PC-3 (cell line): ENCODE measurements at regions not wholly inside any gene's neighbourhood (a gene's known extent, or its start where the extent isn't known, plus 50 kb on each side); places are given as distances from the start of the nearest gene placed in this dataset.

Experiments
- ATAC-seq: fragments of 200-7000 bp; cut with Tn5 transposase; 2 replicates; pipeline ENCODE4 v1.9.1; 2020; ENCODE audit warnings: mild to moderate bottlenecking, moderate library complexity
- BruUV-seq: library from RNA; stranded (reverse); fragments of 400-500 nt; replicated peaks from 2 replicates; lab custom pipeline; 2021; lab: Mats Ljungman, UMichigan
- CTCF ChIA-PET: fragments of 300-600 bp; sonication (Branson Sonifier 250); formaldehyde crosslinking; loops from one replicate; lab custom pipeline; 2022; ENCODE audit warnings: antibody characterized with exemption; lab: Charles Lee
- POLR2A ChIA-PET: fragments of 300-600 bp; sonication (Branson Sonifier 250); formaldehyde crosslinking; loops from one replicate; lab custom pipeline; 2022; ENCODE audit warnings: antibody characterized with exemption; ENCODE audit not compliant: unreplicated experiment; lab: Charles Lee
- DNase-seq: peaks from one replicate; pipeline ENCODE4 v3.0.0-alpha.2; 2015
- H2AFZ ChIP-seq: fragments of 300-600 bp; sonication (generic); 2 replicates; pipeline ENCODE4 v1.6.0; 2016; ENCODE audit warnings: antibody characterized with exemption, low read length
- H3F3A ChIP-seq: fragments of 300-600 bp; sonication (generic); one replicate; pipeline ENCODE4 v1.6.0; 2017; ENCODE audit warnings: antibody characterized with exemption, low read length, control low read depth, mild to moderate bottlenecking; ENCODE audit not compliant: unreplicated experiment
- H3K27ac ChIP-seq: fragments of 300-600 bp; sonication (generic); 2 replicates; pipeline ENCODE4 v1.5.1; 2016; ENCODE audit warnings: mild to moderate bottlenecking, low read length
- H3K27me3 ChIP-seq: fragments of 300-600 bp; sonication (generic); 2 replicates; pipeline ENCODE4 v1.6.1; 2016; ENCODE audit warnings: low read length, mixed read lengths
- H3K36me3 ChIP-seq: fragments of 300-600 bp; sonication (generic); 2 replicates; pipeline ENCODE4 v1.6.1; 2016; ENCODE audit warnings: low read depth, mixed run types, low read length, mixed read lengths
- H3K4me1 ChIP-seq: fragments of 300-600 bp; sonication (generic); 2 replicates; pipeline ENCODE4 v1.5.1; 2016; ENCODE audit warnings: low read length; ENCODE audit not compliant: insufficient read depth
- H3K4me2 ChIP-seq: fragments of 300-600 bp; sonication (generic); 2 replicates; pipeline ENCODE4 v1.6.0; 2016; ENCODE audit warnings: low read length
- H3K4me3 ChIP-seq: fragments of 300-600 bp; sonication (generic); 2 replicates; pipeline ENCODE4 v1.5.1; 2016; ENCODE audit warnings: mild to moderate bottlenecking, low read length, mixed read lengths
- H3K79me2 ChIP-seq: fragments of 300-600 bp; sonication (generic); 2 replicates; pipeline ENCODE4 v1.6.1; 2017; ENCODE audit warnings: low read length, mixed read lengths
- H3K9ac ChIP-seq: fragments of 300-600 bp; sonication (generic); 2 replicates; pipeline ENCODE4 v1.6.0; 2016; ENCODE audit warnings: mild to moderate bottlenecking, low read length
- H3K9me2 ChIP-seq: fragments of 300-600 bp; sonication (generic); replicated peaks from 2 replicates; pipeline ENCODE4 v1.6.1; 2016; ENCODE audit warnings: mixed run types, low read length, mixed read lengths
- H3K9me3 ChIP-seq: fragments of 300-600 bp; sonication (generic); 2 replicates; pipeline ENCODE4 v1.6.1; 2016; ENCODE audit warnings: low read length, mixed read lengths
- H4K20me1 ChIP-seq: fragments of 300-600 bp; sonication (generic); 2 replicates; pipeline ENCODE4 v1.6.1; 2016; ENCODE audit warnings: low read length, mixed read lengths
- EZH2 ChIP-seq: fragments of 300-600 bp; sonication (generic); IDR thresholded peaks from one replicate; pipeline ENCODE4 v1.6.1; 2017; ENCODE audit warnings: antibody characterized with exemption, mild to moderate bottlenecking, low read length; ENCODE audit not compliant: unreplicated experiment
- EZH2phosphoT487 ChIP-seq: fragments of 300-600 bp; sonication (generic); IDR thresholded peaks from 2 replicates; pipeline ENCODE4 v1.6.1; 2018; ENCODE audit warnings: mild to moderate bottlenecking, antibody characterized with exemption, low read length, borderline replicate concordance
- intact Hi-C: fragments of 100-400 bp; cut with micrococcal nuclease; formaldehyde crosslinking; loops from 2 replicates; pipeline ENCODE4 v1.9.0; 2023
- TF ChIP-seq, protein P1 (sequence below): fragments of 300-600 bp; sonication (generic); conservative IDR thresholded peaks from 2 replicates; pipeline ENCODE4 v1.5.1; 2017; ENCODE audit warnings: antibody characterized with exemption, low read depth, mild to moderate bottlenecking, low read length

DNA sequence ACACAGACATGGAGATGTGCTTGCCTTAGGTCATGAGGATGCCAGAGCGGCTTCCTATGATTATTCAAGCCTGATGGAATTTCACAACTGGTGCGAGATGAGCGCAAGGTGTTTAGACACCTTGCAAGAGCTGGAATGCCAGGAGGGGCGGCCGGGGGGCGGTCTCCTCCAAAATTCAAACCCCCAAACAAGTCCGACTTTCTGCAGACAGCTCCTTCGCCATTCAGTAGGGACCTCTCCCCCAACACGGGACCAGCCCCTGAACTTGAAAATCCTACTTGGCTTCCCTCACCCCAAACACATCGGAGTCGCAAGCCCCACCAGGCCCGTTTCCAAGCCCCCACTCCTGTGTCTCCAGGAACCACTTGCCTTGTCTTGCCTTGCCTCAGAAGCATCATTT, 64.8 kb upstream of the ID2 start:
- no peak for ATAC-seq
- Histone ChIP-seq H3K27ac (no peak overlapping the region), H2AFZ (no peak overlapping the region), H3K27me3 (no peaks in the 10 kb centered on the region), H3K4me3 (no peak overlapping the region), H3K36me3 (no peaks in the 10 kb centered on the region), H3F3A (no peaks in the 10 kb centered on the region), H3K9me2 (no peaks in the 10 kb centered on the region), H3K4me1 (no peaks in the 10 kb centered on the region), H4K20me1 (no peaks in the 10 kb centered on the region), H3K79me2 (no peaks in the 10 kb centered on the region), H3K9me3 (no peaks in the 10 kb centered on the region), H3K4me2 (no peak overlapping the region), H3K9ac (no peak overlapping the region)
- CTCF ChIA-PET, result no interaction called here
- no peak for TF ChIP-seq EZH2phosphoT487
- TF ChIP-seq, protein P1, sequence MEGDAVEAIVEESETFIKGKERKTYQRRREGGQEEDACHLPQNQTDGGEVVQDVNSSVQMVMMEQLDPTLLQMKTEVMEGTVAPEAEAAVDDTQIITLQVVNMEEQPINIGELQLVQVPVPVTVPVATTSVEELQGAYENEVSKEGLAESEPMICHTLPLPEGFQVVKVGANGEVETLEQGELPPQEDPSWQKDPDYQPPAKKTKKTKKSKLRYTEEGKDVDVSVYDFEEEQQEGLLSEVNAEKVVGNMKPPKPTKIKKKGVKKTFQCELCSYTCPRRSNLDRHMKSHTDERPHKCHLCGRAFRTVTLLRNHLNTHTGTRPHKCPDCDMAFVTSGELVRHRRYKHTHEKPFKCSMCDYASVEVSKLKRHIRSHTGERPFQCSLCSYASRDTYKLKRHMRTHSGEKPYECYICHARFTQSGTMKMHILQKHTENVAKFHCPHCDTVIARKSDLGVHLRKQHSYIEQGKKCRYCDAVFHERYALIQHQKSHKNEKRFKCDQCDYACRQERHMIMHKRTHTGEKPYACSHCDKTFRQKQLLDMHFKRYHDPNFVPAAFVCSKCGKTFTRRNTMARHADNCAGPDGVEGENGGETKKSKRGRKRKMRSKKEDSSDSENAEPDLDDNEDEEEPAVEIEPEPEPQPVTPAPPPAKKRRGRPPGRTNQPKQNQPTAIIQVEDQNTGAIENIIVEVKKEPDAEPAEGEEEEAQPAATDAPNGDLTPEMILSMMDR, result no peak
- no peak for TF ChIP-seq EZH2
- intact Hi-C loops, result no loop called here
- no TSS peak for BruUV-seq
- no peak for DNase-seq
- POLR2A ChIA-PET, result no interaction called here

DNA sequence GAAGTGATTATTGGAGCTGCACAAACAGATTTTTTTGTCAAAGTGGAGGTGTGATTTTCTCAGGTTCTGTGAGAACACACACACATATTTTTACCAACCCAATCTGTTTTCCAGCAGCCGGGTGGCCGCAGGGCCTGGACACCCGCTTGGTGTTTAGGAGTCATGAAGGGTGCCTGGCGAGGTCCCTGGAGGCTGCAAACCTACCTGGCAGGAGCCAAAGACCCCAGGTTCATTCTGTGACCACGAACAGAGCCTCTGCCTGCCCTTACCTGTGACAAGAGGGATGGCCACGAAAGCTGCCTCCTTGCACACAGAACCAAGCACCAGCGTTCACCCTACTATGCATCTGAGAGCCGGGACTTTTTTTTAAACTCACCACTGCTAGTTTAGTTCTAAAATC, 64.3 kb upstream of the ID2 start:
- H3K27ac ChIP-seq, result no peak overlapping the region
- H4K20me1 ChIP-seq, result no peaks in the 10 kb centered on the region
- TF ChIP-seq EZH2phosphoT487 (no peak), EZH2 (no peak)
- TF ChIP-seq, protein P1, result no peak
- no peaks in the 10 kb centered on the region for H3K36me3 ChIP-seq
- H3K4me3 ChIP-seq, result no peak overlapping the region
- ChIA-PET POLR2A (no interaction called here), CTCF (no interaction called here)
- intact Hi-C loops, result no loop called here
- DNase-seq, result no peak
- H3K9me2 ChIP-seq, result no peaks in the 10 kb centered on the region
- H3K9me3 ChIP-seq, result no peaks in the 10 kb centered on the region
- no peaks in the 10 kb centered on the region for H3K27me3 ChIP-seq
- no TSS peak for BruUV-seq
- H3K4me1 ChIP-seq, result no peaks in the 10 kb centered on the region
- no peak overlapping the region for H3K4me2 ChIP-seq
- ATAC-seq, result no peak
- no peak overlapping the region for H2AFZ ChIP-seq
- no peaks in the 10 kb centered on the region for H3K79me2 ChIP-seq
- H3K9ac ChIP-seq, result no peak overlapping the region
- no peaks in the 10 kb centered on the region for H3F3A ChIP-seq

DNA sequence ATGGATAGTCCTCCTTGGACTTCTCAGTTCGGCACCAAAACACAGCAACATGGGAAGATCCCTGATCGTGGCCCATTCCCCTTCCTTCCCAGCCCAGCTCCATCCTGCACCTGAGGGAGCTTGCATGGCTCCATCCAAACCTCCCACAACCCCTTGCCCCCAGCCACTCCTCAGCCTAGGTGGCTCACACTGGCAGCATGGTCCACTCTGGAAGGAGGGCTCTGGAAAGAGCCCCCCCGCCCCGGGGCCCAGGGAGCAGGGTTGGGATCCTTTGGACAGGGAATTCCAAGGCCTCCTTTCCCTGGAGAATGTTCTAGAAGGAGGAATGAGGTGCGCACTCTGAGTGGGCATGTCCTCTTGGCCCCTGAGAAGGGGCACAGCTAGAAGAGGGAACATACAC, 62.8 kb upstream of the ID2 start:
- ChIA-PET CTCF (no interaction called here), POLR2A (no interaction called here)
- Histone ChIP-seq H3K27ac (no peak overlapping the region), H3K9ac (no peak overlapping the region), H3K36me3 (no peaks in the 10 kb centered on the region), H3F3A (no peaks in the 10 kb centered on the region), H3K9me3 (no peaks in the 10 kb centered on the region), H3K9me2 (no peaks in the 10 kb centered on the region), H2AFZ (no peak overlapping the region), H3K4me3 (no peak overlapping the region), H3K4me2 (no peak overlapping the region), H3K4me1 (peaks cover 3% of the 10 kb centered on the region; the same call in 1 of the 2 replicates), H3K27me3 (no peaks in the 10 kb centered on the region), H3K79me2 (no peaks in the 10 kb centered on the region), H4K20me1 (no peaks in the 10 kb centered on the region)
- BruUV-seq, result no TSS peak
- no peak for TF ChIP-seq EZH2phosphoT487
- TF ChIP-seq EZH2, result no peak
- TF ChIP-seq, protein P1, result no peak
- ATAC-seq (no peak), DNase-seq (no peak)
- intact Hi-C loops, result no loop called here
